ENCODE measurements at regions not wholly inside any gene's neighbourhood (a gene's known extent, or its start where the extent isn't known, plus 50 kb on each side); places are given as distances from the start of the nearest gene placed in this dataset.

DNA sequence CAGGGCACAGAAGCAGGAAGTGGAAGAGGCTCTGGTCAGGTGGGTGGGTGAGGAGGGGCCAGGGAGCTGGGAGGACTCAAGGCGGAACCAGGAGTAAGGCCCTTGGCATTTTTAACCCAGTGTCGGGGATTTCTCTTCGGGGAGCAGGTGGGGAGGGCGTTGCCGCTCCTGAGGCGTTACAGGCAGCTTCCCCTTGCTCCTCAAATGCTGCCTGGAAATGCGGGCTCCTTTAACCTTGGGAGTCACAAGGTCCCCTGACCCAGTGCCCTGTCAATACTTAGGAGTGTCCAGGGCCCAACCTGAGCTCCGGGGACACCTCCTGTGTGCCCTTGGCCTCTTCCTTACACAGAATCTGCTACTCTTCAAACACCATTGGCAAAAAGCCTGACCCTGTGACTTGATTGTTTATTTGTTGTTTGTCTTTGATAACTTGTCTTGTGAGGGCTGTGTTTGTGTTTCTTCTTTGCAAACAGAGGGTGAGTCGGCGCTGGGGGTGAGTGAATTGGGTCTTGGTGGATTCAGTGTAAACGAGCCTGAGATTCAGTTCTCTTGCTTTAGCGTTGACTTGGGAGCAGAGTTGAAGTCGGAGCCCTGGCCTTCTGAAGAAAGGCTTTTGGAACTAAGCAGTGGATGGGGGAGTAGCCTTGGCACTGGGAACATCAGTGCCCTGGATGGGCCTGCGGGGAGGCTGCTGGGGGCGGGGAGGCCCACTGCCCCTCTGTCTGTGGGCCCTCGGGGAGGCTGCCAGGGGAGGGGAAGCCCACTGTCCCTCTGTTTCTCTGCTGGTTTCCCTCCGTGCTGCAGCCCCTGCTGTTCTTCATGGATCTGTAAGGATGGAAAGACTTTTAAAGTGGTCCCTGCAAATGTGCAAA lies 300.7 kb upstream of the IRX4 start:
- TF ChIP-seq, protein P1, sequence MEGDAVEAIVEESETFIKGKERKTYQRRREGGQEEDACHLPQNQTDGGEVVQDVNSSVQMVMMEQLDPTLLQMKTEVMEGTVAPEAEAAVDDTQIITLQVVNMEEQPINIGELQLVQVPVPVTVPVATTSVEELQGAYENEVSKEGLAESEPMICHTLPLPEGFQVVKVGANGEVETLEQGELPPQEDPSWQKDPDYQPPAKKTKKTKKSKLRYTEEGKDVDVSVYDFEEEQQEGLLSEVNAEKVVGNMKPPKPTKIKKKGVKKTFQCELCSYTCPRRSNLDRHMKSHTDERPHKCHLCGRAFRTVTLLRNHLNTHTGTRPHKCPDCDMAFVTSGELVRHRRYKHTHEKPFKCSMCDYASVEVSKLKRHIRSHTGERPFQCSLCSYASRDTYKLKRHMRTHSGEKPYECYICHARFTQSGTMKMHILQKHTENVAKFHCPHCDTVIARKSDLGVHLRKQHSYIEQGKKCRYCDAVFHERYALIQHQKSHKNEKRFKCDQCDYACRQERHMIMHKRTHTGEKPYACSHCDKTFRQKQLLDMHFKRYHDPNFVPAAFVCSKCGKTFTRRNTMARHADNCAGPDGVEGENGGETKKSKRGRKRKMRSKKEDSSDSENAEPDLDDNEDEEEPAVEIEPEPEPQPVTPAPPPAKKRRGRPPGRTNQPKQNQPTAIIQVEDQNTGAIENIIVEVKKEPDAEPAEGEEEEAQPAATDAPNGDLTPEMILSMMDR (IDR thresholded peaks at IDR 0.05 in 4 of 5, conservative IDR thresholded peaks at IDR 0.05 in 1 of 5): no peak
- no peak for TF ChIP-seq POLR2A (IDR thresholded peaks at IDR 0.05)
